ENCODE measurements at regions not wholly inside any gene's neighbourhood (a gene's known extent, or its start where the extent isn't known, plus 50 kb on each side); places are given as distances from the start of the nearest gene placed in this dataset.

- BruUV-seq (replicated peaks), result no TSS peak
- intact Hi-C loops (cut with micrococcal nuclease), result loop anchor here (1.0 kb wide), 4 partner anchors 94 to 734 kb away; no protein-coding TSS in a partner anchor
- POLR2A ChIA-PET, result no interaction called here
- H3K36me3 Mint-ChIP-seq (ENCODE audit: insufficient read depth, unreplicated experiment), result no peaks in the 10 kb centered on the region
- no peaks in the 10 kb centered on the region for H3K4me1 Mint-ChIP-seq (ENCODE audit: insufficient read depth, unreplicated experiment)
- H3K27ac Mint-ChIP-seq (ENCODE audit: low read depth, unreplicated experiment), result no peak overlapping the region
- CTCF ChIA-PET, result interaction anchor here (0.6 to 1.6 kb wide), 16 partner anchors 8 to 823 kb away, joined by 3 to 9 read pairs (median 4); no protein-coding TSS in a partner anchor
- peaks cover 60% of the 10 kb centered on the region for H3K27me3 Mint-ChIP-seq (ENCODE audit: insufficient read depth, unreplicated experiment)
- peak; percentile 55 for DNase-seq (ENCODE audit: unreplicated experiment)
- H3K9me3 Mint-ChIP-seq (ENCODE audit: unreplicated experiment), result no peaks in the 10 kb centered on the region
- H3K4me3 Mint-ChIP-seq (ENCODE audit: unreplicated experiment), result no peak overlapping the region
- TF ChIP-seq CTCF (IDR thresholded peaks at IDR 0.05; ENCODE audit: unreplicated experiment), result peak; percentile 60
Measured at GRCh38 chr14:46344327-46344937, 307.1 kb downstream of the RPL10L start.

- Mint-ChIP-seq H3K4me1 (ENCODE audit: insufficient read depth, unreplicated experiment) (no peaks in the 10 kb centered on the region), H3K27me3 (ENCODE audit: insufficient read depth, unreplicated experiment) (peaks cover 57% of the 10 kb centered on the region), H3K36me3 (ENCODE audit: insufficient read depth, unreplicated experiment) (no peaks in the 10 kb centered on the region), H3K27ac (ENCODE audit: low read depth, unreplicated experiment) (no peak overlapping the region), H3K4me3 (ENCODE audit: unreplicated experiment) (no peak overlapping the region), H3K9me3 (ENCODE audit: unreplicated experiment) (no peaks in the 10 kb centered on the region)
- intact Hi-C loops (cut with micrococcal nuclease), result no loop called here
- TF ChIP-seq CTCF (IDR thresholded peaks at IDR 0.05; ENCODE audit: unreplicated experiment), result no peak
- BruUV-seq (replicated peaks), result no TSS peak
- POLR2A ChIA-PET, result no interaction called here
- no peak for DNase-seq (ENCODE audit: unreplicated experiment)
- CTCF ChIA-PET, result interaction anchor here (0.6 to 1.8 kb wide), 3 partner anchors 19 to 423 kb away, joined by 3 to 4 read pairs (median 3); no protein-coding TSS in a partner anchor
Measured at GRCh38 chr14:46325777-46326176, 325.8 kb downstream of the RPL10L start.

GRCh38 chr14:46325157-46325556 lies 326.4 kb downstream of the RPL10L start:
- intact Hi-C loops (cut with micrococcal nuclease), result no loop called here
- Mint-ChIP-seq H3K27ac (ENCODE audit: low read depth, unreplicated experiment) (no peak overlapping the region), H3K4me1 (ENCODE audit: insufficient read depth, unreplicated experiment) (no peaks in the 10 kb centered on the region), H3K36me3 (ENCODE audit: insufficient read depth, unreplicated experiment) (no peaks in the 10 kb centered on the region), H3K9me3 (ENCODE audit: unreplicated experiment) (no peaks in the 10 kb centered on the region), H3K4me3 (ENCODE audit: unreplicated experiment) (no peak overlapping the region), H3K27me3 (ENCODE audit: insufficient read depth, unreplicated experiment) (peaks cover 51% of the 10 kb centered on the region)
- CTCF ChIA-PET, result interaction anchor here (0.6 to 1.8 kb wide), 4 partner anchors 8 to 79 kb away, joined by 3 to 4 read pairs (median 4); no protein-coding TSS in a partner anchor
- POLR2A ChIA-PET, result no interaction called here
- no TSS peak for BruUV-seq (replicated peaks)
- TF ChIP-seq CTCF (IDR thresholded peaks at IDR 0.05; ENCODE audit: unreplicated experiment), result no peak
- DNase-seq (ENCODE audit: unreplicated experiment), result no peak

GRCh38 chr14:46323404-46323762 lies 328.2 kb downstream of the RPL10L start:
- intact Hi-C loops (cut with micrococcal nuclease), result no loop called here
- DNase-seq (ENCODE audit: unreplicated experiment), result no peak
- H3K27ac Mint-ChIP-seq (ENCODE audit: low read depth, unreplicated experiment), result no peak overlapping the region
- H3K4me3 Mint-ChIP-seq (ENCODE audit: unreplicated experiment), result no peak overlapping the region
- POLR2A ChIA-PET, result no interaction called here
- BruUV-seq (replicated peaks), result no TSS peak
- H3K27me3 Mint-ChIP-seq (ENCODE audit: insufficient read depth, unreplicated experiment), result peaks cover 41% of the 10 kb centered on the region
- CTCF ChIA-PET, result interaction anchor here (0.6 kb wide), 1 partner anchor 50 kb away, joined by 3 read pairs; no protein-coding TSS in a partner anchor
- no peaks in the 10 kb centered on the region for H3K9me3 Mint-ChIP-seq (ENCODE audit: unreplicated experiment)
- no peak for TF ChIP-seq CTCF (IDR thresholded peaks at IDR 0.05; ENCODE audit: unreplicated experiment)
- no peaks in the 10 kb centered on the region for H3K4me1 Mint-ChIP-seq (ENCODE audit: insufficient read depth, unreplicated experiment)
- H3K36me3 Mint-ChIP-seq (ENCODE audit: insufficient read depth, unreplicated experiment), result no peaks in the 10 kb centered on the region

Measured in MCF 10A (cell line).